Nephron (organoid): ENCODE measurements at regions not wholly inside any gene's neighbourhood (a gene's known extent, or its start where the extent isn't known, plus 50 kb on each side); places are given as distances from the start of the nearest gene placed in this dataset.

Source experiments
- H3K27ac Mint-ChIP-seq, 3 experiments: 2 replicates each; pipeline ENCODE4 v1.8.0; 2020; ENCODE audit warnings: mixed read lengths in 3 of 3, mild to moderate bottlenecking in 2 of 3, moderate library complexity in 1 of 3
- H3K27me3 Mint-ChIP-seq: 2 replicates; pipeline ENCODE4 v1.8.0; 2021; ENCODE audit warnings: low read depth, mild to moderate bottlenecking, moderate library complexity, mixed read lengths
- H3K36me3 Mint-ChIP-seq: 2 replicates; pipeline ENCODE4 v1.8.0; 2020; ENCODE audit warnings: low read depth, mixed read lengths
- H3K4me1 Mint-ChIP-seq: 2 replicates; pipeline ENCODE4 v1.8.0; 2020; ENCODE audit warnings: mixed read lengths
- H3K4me3 Mint-ChIP-seq, 3 experiments: 2 replicates each; pipeline ENCODE4 v1.8.0; 2020; ENCODE audit warnings: mild to moderate bottlenecking in 3 of 3, mixed read lengths in 3 of 3, moderate library complexity in 2 of 3
- H3K9me3 Mint-ChIP-seq: 2 replicates; pipeline ENCODE4 v1.8.0; 2020; ENCODE audit warnings: mixed read lengths
- TF ChIP-seq, protein P1 (sequence below), 3 experiments: fragments of 200-600 bp; sonication (generic); IDR thresholded peaks; one replicate each; pipeline ENCODE4 v1.5.0; 2021; ENCODE audit warnings: antibody characterized with exemption in 3 of 3; ENCODE audit not compliant: unreplicated experiment in 3 of 3

DNA sequence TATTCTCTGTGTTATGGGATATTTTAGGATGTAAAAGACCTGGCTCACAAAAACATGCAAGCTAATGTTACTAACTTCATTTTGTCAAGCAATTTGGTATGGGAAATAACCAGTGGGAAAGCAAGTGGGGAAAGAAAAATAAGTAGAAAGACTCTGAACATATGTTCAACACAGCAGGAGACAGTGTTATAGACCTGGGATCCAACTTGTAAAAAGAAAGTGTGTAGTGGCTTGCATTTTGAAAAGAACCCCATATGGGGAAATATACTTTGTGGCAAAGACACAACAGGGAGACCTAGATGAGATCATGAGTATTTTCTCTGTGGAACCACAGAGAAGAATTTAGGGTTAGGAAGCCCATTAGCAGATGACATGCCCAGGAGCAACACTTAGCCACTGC lies 212.7 kb upstream of the NRIP1 start:
- Mint-ChIP-seq H3K9me3 (peaks cover 3% of the 10 kb centered on the region), H3K27me3 (no peaks in the 10 kb centered on the region), H3K27ac (no peak overlapping the region), H3K4me1 (no peaks in the 10 kb centered on the region), H3K36me3 (peaks cover 5% of the 10 kb centered on the region), H3K4me3 (no peak overlapping the region)
- TF ChIP-seq, protein P1, sequence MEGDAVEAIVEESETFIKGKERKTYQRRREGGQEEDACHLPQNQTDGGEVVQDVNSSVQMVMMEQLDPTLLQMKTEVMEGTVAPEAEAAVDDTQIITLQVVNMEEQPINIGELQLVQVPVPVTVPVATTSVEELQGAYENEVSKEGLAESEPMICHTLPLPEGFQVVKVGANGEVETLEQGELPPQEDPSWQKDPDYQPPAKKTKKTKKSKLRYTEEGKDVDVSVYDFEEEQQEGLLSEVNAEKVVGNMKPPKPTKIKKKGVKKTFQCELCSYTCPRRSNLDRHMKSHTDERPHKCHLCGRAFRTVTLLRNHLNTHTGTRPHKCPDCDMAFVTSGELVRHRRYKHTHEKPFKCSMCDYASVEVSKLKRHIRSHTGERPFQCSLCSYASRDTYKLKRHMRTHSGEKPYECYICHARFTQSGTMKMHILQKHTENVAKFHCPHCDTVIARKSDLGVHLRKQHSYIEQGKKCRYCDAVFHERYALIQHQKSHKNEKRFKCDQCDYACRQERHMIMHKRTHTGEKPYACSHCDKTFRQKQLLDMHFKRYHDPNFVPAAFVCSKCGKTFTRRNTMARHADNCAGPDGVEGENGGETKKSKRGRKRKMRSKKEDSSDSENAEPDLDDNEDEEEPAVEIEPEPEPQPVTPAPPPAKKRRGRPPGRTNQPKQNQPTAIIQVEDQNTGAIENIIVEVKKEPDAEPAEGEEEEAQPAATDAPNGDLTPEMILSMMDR (IDR thresholded peaks at IDR 0.05; ENCODE audit: unreplicated experiment in 3 of 3) = no peak

DNA sequence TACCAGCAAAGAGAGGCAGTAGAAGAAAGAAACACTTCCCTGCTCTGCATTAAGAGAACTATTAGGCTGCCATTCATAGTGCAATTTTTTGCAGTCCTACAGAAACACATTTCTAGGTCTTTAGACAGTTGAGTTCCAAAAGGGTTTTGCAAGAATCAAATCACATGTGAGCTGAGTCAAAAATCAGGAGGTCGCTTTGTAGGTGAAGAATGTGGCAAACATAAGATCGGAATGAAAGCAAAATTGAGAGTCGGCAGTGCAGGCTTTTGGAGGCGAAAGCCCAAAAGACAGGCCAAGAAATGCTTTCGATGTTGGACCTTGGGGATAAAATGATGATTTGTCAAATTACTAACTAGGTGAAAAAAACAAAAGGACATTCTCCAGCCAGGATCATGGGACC lies 213.5 kb upstream of the NRIP1 start:
- TF ChIP-seq, protein P1 (IDR thresholded peaks at IDR 0.05; ENCODE audit: unreplicated experiment in 3 of 3) = no peak
- Mint-ChIP-seq H3K36me3 (peaks cover 5% of the 10 kb centered on the region), H3K27ac (no peak overlapping the region), H3K4me3 (no peak overlapping the region), H3K27me3 (no peaks in the 10 kb centered on the region), H3K9me3 (peaks cover 3% of the 10 kb centered on the region), H3K4me1 (peaks cover 3% of the 10 kb centered on the region)

DNA sequence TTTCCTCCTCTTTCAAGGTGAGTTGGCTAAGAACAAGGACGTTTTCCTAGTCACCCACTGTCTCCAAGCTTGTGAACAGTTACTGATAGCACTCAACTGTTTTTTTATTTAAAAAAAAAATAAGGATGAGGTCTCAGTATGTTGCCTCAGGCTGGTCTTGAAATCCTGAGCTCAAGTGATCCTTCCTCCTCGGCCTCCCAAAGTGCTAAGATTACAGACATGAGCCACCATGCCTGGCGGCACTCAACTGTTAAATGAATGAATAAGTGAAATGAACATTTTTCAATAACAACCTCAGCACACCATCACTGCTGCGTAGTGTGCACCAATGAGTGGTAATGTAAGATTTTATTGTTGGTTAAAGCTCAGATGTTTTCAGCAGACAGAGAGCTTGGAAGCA lies 214.1 kb upstream of the NRIP1 start:
- Mint-ChIP-seq H3K9me3 (peaks cover 3% of the 10 kb centered on the region), H3K4me1 (peaks cover 6% of the 10 kb centered on the region), H3K4me3 (no peak overlapping the region), H3K36me3 (peaks cover 5% of the 10 kb centered on the region), H3K27ac (no peak overlapping the region), H3K27me3 (no peaks in the 10 kb centered on the region)
- TF ChIP-seq, protein P1 (IDR thresholded peaks at IDR 0.05; ENCODE audit: unreplicated experiment in 3 of 3) = no peak

DNA sequence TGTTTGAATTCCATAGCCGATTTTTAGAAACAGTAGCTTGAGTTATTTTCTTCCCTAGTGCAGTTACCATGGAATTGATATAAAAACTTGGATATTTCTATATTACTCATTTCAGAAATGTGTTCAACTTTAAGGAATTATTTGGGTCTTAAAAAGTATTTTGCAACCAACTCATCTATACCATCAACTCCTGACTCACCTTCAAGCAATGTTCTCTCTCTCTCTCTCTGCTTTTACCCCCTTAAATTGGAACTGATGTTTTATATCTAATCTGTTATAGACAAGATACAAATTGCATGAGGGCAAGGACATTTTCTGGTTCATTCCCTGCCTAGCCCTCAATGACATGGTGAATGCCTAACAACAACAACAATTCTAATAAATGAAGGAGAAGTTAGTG lies 214.7 kb upstream of the NRIP1 start:
- peaks cover 3% of the 10 kb centered on the region for H3K9me3 Mint-ChIP-seq
- H3K4me1 Mint-ChIP-seq = peaks cover 6% of the 10 kb centered on the region
- H3K36me3 Mint-ChIP-seq = peaks cover 5% of the 10 kb centered on the region
- H3K27ac Mint-ChIP-seq = no peak overlapping the region
- no peaks in the 10 kb centered on the region for H3K27me3 Mint-ChIP-seq
- H3K4me3 Mint-ChIP-seq = no peak overlapping the region
- TF ChIP-seq, protein P1 (IDR thresholded peaks at IDR 0.05; ENCODE audit: unreplicated experiment in 3 of 3) = no peak

DNA sequence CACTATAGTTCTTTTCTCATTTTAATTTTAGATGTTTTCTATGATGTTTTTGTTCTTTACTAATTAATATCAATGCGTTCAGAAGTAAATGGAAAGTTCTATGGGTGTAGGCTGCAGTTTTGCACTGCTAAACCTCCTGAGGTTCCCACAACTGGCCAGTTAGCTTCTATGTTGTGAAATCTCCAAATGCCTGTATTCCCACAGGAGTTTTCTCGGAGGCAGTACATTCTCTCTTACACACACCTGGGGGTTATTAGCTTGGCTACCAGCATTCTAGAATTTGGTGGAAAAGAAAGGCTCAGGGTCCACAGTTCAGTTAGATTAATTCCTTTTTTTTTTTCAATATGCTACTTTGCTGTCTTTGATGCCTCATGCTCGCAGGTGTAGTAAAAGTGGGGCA lies 216.9 kb upstream of the NRIP1 start:
- peaks cover 5% of the 10 kb centered on the region for H3K9me3 Mint-ChIP-seq
- TF ChIP-seq, protein P1 (IDR thresholded peaks at IDR 0.05; ENCODE audit: unreplicated experiment in 3 of 3) = no peak
- H3K27ac Mint-ChIP-seq = no peak overlapping the region
- H3K4me3 Mint-ChIP-seq = no peak overlapping the region
- H3K27me3 Mint-ChIP-seq = no peaks in the 10 kb centered on the region
- peaks cover 5% of the 10 kb centered on the region for H3K36me3 Mint-ChIP-seq
- peaks cover 21% of the 10 kb centered on the region for H3K4me1 Mint-ChIP-seq

DNA sequence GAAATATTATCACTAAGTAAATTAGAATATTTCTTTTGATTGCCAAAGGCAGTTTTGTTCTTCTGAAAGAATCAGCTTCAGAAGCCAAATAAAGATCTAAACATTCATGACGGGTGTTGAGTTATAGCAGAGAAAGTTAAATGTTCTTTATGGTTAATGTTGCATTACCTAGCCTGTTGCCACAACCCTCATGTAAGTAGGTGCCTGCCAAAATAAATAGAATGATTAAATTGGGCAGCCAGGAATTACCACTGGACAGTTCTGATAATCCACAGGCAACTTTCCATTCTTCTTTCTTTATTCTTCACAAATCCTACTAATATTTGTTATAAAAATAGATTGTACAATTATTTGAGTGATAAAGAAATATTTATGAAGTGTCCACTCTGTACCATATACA lies 217.9 kb upstream of the NRIP1 start:
- Mint-ChIP-seq H3K36me3 (peaks cover 5% of the 10 kb centered on the region), H3K4me3 (no peak overlapping the region)

More for the DNA sequence above, 217.9 kb upstream of the NRIP1 start:
- H3K27ac Mint-ChIP-seq = no peak overlapping the region
- no peaks in the 10 kb centered on the region for H3K27me3 Mint-ChIP-seq
- H3K4me1 Mint-ChIP-seq = peaks cover 26% of the 10 kb centered on the region
- peaks cover 5% of the 10 kb centered on the region for H3K9me3 Mint-ChIP-seq
- TF ChIP-seq, protein P1 (IDR thresholded peaks at IDR 0.05; ENCODE audit: unreplicated experiment in 3 of 3) = no peak
